Stimulated activated naive CD8-positive, alpha-beta T cell treated with anti-CD3 and anti-CD28 coated beads, Interleukin-15, Interleukin-2, amounts not matched to agents 100 U/mL and 50 U/mL, for 24 hours (primary cell): ENCODE measurements at regions not wholly inside any gene's neighbourhood (a gene's known extent, or its start where the extent isn't known, plus 50 kb on each side); places are given as distances from the start of the nearest gene placed in this dataset.
A peak's percentile ranks its signal among the peaks of the same experiment; 100 is the strongest.
"Not testable (repeated sequence)": the region's sequence is repeated elsewhere in the genome, so short reads cannot be mapped to it uniquely, and the experiment has no call there.

Source experiments
- ATAC-seq: fragments of 150-1000 bp; cut with Tn5 transposase; one replicate; pipeline ENCODE4 v1.10.0; 2021
- DNase-seq: peaks from one replicate; pipeline ENCODE4 v3.0.0; 2021

DNA sequence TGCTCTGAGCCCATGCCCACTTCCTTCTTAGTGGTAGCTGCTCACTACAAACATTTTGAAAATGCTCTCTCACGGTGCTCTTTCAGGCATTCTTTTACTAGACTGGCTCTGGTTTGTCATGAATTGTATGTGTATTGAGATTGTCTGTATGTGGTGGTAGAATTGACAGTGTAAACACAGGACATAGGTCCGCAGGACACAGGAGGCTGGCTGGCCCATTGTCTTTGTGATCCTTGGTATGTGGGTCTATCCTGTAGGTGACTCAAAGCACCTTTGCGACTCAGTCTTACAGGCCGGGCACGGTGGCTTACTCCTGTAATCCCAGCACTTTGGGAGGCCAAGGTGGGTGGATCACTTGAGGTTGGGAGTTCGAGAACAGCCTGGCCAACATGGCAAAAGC lies 250.9 kb downstream of the C12orf75 start:
- DNase-seq (no peak), ATAC-seq (no peak)

DNA sequence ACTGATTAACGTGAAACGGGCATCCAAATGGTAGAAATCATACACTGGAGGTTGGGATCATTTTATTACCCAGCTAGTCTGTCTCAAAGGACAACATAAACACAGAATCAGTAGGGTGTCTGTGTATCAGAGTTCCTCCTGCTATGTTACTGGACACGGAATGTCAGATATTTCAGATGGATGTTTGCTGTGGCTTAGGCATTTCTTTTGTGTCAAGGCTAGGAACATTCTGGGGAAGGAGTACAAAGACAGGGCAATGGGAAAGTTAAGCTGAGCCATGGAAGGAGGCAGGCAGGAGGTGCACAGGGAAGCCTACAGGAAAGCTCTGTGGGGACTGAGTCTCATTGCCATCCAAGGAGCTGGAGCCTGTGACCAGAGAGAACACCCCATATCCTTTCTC lies 254.6 kb downstream of the C12orf75 start:
- ATAC-seq, result no peak
- DNase-seq, result no peak

- DNase-seq (no peak), ATAC-seq (no peak)
These were observed 256.7 kb downstream of the C12orf75 start for GRCh38 chr12:105587237-105587636.

DNA sequence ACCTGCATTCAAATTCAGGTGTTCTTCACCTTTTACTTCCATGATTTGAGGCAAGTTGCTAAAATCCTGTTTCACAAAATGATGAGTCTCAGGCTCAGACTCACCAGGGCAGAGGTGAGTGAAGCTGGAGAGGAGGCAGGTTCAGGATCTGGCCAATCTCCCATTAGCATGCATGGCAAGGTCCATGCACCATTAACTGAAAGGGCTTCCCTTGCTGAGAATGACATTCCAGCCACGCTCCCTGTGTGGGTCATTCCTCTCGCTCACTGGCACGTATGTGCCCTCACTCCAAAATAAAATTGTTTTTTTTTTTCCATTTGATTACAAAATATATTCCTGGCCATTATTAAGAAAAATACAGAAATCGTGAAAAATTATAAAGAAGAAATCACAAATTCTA lies 257.6 kb downstream of the C12orf75 start:
- no peak for ATAC-seq
- no peak for DNase-seq

DNA sequence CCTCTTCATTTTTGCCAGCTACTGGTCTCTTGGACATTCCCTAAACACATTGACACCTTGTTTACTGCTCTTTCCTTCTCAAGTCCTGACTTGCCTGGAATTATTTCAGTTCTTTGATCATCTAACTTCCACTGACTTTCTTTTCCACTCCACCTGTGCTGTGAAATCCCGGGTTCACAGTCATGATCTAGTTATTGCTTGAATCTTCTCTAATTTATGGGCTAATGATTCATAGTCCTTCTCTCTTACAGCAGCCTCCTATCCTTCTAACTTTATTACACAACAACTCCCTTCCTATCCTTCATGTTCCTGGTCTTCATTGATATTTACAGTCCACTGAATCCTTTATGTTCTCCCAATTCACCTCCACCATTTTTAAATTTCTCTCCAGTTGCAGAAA lies 260.1 kb downstream of the C12orf75 start:
- DNase-seq (no peak), ATAC-seq (no peak)

GRCh38 chr12:105595440-105595839 lies 264.9 kb downstream of the C12orf75 start:
- DNase-seq, result no peak
- ATAC-seq, result no peak

DNA sequence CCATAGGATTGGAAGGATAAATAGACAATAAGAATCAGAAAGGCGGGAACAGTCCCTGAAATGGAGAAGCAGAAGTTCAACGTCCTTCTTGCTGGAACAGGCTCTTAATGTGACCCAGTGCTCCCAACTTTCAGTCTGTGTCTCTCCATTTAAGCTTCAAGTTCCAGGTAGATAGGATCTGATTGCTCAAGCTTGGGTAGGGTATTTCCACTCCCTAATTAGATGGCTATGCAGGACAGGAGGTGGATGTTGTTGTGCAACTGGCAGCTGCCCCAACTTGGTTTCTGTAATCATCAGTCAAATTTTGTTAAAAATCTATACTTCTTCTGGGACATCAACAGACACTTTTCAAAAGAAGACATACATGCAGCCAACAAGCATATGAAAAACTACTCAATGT lies 266.2 kb downstream of the C12orf75 start:
- DNase-seq (no peak), ATAC-seq (no peak)

DNA sequence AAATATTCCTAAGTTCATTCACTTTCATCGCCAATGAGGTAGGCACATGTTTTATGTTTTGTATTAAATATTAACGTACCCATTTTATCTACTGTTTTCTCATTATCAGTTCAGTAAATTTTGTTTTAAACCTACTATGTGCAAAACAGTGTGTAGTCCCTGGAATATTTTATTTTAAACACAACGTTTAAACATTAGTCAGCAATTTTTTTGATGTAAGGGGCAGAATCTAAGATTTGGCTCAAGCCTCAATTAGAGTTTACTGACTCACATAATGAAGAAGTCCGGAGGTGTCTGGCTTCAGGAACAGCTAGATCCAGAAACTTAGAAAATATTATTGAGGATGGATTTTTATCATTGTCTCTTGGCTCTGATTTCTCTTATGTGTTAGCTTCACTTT lies 267.5 kb downstream of the C12orf75 start:
- ATAC-seq (no peak), DNase-seq (no peak)

DNA sequence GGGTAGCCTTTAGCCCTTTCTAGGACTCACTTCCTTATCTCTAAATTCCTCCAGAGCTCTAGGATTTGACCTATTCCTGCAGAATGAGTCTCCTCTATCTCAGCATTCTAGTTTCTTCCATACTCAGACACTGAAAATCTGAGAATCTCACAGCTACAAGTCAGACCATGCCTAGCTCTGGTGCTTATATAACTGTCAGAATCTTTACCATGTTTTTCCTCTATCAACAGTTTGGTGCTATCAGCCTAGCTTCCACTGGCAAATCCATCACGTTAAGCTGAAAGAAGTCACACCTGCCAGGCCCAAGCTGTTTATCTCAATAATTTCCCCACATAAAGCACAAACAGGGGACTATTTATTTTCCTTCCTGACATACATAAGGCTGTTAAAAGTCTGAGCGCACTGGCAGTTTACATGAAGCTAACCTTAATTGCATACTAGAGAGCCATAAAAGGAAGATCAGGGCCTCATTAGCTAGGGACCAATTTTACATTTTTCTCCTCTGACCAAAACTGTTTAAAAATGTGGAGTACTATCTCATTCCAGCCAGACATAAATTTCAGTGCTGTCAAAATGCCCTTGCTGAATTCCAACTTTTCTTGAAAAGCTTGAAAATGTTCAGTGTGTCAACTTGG lies 270.5 kb downstream of the C12orf75 start:
- ATAC-seq (no peak), DNase-seq (no peak)

GRCh38 chr12:105602312-105602711 lies 271.8 kb downstream of the C12orf75 start:
- peak; percentile 59 for ATAC-seq
- DNase-seq, result not testable (repeated sequence)

- ATAC-seq, DNase-seq: not testable (repeated sequence)
These were observed 273.8 kb downstream of the C12orf75 start for GRCh38 chr12:105604281-105604680.

DNA sequence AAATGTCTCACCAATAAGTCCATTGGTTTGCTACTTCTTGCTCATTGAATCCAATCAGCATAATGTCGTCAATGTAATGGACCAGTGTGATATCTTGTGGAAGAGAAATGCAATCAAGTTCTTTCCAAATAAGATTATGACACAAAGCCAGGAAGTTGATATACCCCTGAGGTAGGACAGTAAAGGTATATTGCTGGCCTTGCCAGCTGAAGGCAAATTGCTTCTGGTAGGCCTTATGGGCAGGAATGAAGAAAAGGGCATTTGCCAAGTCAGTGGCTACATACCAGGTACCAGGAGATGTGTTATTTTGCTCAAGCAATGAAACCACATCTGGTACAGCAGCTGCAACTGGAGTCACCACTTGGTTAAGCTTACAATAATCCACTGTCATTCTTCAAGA lies 276.1 kb downstream of the C12orf75 start:
- not testable (repeated sequence) for DNase-seq, ATAC-seq

DNA sequence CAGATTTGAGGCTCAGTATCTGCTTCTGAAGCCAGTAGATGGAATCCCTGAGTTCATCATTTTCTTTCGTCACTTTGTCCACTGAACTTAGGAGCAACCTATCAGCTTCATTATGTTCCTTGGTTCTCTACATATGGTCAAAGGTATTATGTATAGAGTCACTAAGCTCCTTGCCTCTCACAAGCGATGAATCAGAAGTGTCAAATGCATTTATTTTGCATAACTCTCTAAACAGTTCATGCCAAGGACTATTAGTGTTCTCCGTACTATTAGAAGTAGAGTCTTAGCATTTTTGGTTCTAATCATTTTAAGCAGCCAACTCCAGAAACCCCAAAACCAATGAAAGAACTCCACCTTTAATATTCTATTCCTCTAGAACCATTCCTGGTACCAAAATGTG lies 278.5 kb downstream of the C12orf75 start:
- not testable (repeated sequence) for ATAC-seq, DNase-seq

- ATAC-seq (no peak), DNase-seq (no peak)
These were observed 280.0 kb downstream of the C12orf75 start for GRCh38 chr12:105610459-105610858.

- no peak for ATAC-seq
- no peak for DNase-seq
These were observed 280.8 kb downstream of the C12orf75 start for GRCh38 chr12:105611340-105611739.

DNA sequence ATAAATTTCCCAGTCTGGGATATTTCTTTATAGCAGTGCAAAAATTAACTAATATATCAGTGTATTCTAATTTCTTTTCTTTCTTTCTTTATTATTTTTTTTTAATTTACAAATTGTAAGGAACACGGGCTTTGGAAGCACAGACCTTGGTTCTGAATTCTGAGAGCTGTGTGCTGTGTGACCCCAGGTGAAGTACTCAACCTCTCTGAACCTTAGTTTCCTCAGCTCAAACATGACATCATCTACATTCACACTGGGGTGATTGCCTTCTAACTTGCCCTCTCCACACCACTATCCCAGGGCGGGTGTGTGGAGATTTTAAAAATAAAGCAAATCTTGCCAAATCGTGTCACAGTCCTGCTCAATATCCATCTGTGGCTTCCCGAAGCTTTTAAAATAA lies 282.8 kb downstream of the C12orf75 start:
- ATAC-seq (no peak), DNase-seq (no peak)

GRCh38 chr12:105613887-105614286 lies 283.4 kb downstream of the C12orf75 start:
- DNase-seq, result no peak
- ATAC-seq, result no peak

DNA sequence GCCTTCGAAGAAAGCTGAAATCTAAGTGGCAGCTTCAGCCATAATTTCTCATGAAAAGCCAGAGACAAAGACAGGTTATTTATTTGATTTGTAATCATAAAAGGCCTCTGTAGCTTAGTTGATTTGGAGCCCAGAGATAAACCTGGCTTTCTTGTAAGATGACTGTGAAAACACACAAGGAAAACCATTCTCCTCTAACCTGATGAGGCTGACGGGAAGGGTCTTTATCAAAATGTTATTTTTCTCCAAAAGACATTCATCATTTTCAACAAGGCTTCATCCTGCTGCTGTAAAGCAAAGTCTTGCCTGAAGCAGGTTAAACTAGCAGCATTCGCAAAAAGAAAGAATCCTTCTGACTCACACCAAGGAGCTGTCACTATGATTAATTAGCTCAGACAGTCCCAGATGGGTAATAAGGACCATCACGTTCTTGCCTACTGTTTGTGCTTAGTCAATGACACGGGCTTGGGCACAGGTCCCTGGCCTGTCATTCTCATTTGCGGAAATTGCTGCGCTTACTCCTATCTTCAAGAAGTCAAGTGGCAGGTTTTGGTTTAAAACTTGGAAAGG lies 286.6 kb downstream of the C12orf75 start:
- no peak for DNase-seq
- ATAC-seq, result no peak

DNA sequence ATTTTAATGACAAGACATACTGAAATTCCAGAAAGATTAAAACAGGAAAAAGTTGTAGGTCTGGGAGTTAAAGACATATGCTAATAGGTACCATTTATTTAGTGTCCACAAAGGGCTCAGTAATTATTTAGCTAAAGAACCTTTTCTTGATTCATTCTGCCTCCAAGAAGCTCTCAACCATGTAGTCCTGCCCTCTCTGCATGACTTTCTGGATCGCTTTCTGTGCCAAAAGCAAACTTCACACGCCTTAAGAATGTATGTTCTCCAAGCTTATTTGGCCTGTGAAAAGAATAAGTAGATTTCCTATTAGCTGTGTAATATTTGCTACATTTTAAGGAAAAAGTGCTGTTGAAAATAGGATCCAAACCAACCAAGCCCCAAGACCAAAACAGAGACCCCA lies 291.7 kb downstream of the C12orf75 start:
- DNase-seq, result no peak
- no peak for ATAC-seq

- ATAC-seq (no peak), DNase-seq (no peak)
These were observed 292.6 kb downstream of the C12orf75 start for GRCh38 chr12:105622846-105623736.

- no peak for ATAC-seq
- DNase-seq, result no peak
These were observed 296.2 kb downstream of the C12orf75 start for GRCh38 chr12:105626653-105627052.

DNA sequence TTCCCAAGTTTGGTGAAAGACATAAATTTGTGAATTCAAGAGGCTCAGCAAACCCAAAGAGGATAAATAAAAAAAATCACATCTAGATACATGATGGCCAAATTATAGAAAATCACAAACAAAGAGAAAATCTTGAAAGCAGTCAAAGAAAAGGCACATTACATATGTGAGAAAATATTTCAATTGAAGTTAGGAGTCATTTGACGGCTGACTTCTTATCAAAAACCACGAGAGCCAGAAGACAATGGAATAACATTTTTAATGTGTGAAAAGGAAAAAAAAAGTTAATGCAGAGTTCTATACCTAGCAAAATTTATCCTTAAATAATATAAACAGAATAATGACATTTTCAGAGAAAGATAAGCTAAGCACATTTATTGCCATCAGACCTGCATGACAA lies 307.0 kb downstream of the C12orf75 start:
- DNase-seq, result no peak
- no peak for ATAC-seq

DNA sequence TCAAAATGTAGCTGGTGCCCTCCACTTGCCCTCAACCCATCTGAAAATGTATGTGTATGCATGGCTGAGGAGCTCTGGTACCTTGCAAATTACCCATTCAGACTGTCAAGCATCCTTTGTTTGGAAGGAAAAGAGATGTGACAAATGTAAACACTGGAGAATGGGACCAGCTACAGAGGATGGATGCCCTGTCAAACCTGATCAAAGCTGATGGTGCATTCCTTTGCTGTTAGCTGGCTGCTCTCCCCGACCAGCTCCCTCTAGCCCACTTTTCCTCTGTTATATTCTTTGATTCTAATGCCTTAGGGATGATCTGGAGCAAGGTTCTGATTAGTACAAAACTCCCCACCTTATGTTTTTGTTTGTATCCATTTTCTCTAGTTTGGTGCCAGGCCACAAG lies 310.3 kb downstream of the C12orf75 start:
- DNase-seq, result no peak
- no peak for ATAC-seq
